Right atrium auricular region (tissue), 2 donors: ENCODE measurements at regions not wholly inside any gene's neighbourhood (a gene's known extent, or its start where the extent isn't known, plus 50 kb on each side); places are given as distances from the start of the nearest gene placed in this dataset.

Experiments
- DNase-seq: peaks from one replicate; pipeline ENCODE4 v3.0.0-alpha.2; 2019; ENCODE audit warnings: low spot score
- H3K27ac ChIP-seq, 2 donors: fragments of 200-600 bp; sonication (generic); 1 replicate in 1 of 2; 2 replicates in 1 of 2; pipeline ENCODE4 v1.5.1; 2016 to 2019
- H3K27me3 ChIP-seq, 2 donors: fragments of 200-600 bp; sonication (generic); one replicate each; pipeline versions ENCODE4 v1.5.1 to v1.6.0; 2017 to 2019
- H3K36me3 ChIP-seq: fragments of 200-600 bp; sonication (generic); one replicate; pipeline ENCODE4 v1.5.1; 2016
- H3K4me1 ChIP-seq, 2 donors: fragments of 200-600 bp; sonication (generic); one replicate each; pipeline versions ENCODE4 v1.5.1 to v1.6.0; 2017 to 2019
- H3K4me3 ChIP-seq, 2 donors: fragments of 200-600 bp; sonication (generic); 1 replicate in 1 of 2; 2 replicates in 1 of 2; pipeline ENCODE4 v1.5.1; 2017 to 2019; ENCODE audit warnings: mild to moderate bottlenecking in 1 of 2, moderate library complexity in 1 of 2
- H3K9me3 ChIP-seq, 2 donors: fragments of 200-600 bp; sonication (generic); one replicate each; pipeline ENCODE4 v1.5.1; 2019
- TF ChIP-seq, protein P1 (sequence below), 2 donors: fragments of 200-600 bp; sonication (generic); IDR thresholded peaks; one replicate each; pipeline ENCODE4 v1.5.1; 2019; ENCODE audit warnings: antibody characterized with exemption in 2 of 2

DNA sequence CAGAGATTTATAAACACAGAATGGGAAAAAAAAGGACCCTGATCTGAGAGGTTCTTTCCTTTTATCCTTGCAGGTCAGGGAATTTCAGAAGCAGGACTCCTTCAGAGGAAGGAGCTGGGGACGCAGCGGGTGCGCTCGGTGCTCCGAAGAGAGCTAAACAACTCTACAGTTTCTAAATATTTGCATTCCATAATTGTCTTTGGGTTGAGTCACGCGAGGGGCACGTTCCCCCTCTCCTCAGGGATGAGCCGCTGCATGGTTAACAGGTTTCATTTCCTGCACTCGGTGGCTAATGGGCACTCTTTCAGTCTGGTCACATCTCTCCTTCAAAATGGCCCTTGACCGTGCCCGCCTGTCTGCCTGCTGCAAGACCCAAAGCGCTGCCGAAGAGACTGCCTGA lies 165.0 kb upstream of the HMHB1 start:
- H3K9me3 ChIP-seq = no peaks in the 10 kb centered on the region
- no peak for DNase-seq

DNA sequence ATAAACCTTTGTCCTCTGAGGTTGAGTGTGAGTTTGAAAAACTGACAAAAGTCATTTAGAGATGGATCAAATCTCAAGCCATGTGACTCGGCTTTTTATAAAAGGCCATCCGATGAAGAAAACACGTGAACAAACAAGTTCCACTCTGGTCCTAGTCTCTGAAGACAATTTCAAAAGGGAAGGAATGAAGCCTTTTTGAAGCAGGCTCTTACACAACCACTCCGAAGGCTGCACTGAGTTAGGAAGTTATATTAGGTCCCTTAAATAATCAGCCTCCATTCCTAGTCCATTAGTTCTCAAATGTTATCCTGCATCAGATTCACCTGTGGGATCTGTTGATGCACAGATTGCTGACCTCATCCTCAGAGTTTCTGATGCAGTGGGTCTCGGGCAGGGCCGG lies 166.6 kb upstream of the HMHB1 start:
- Histone ChIP-seq H3K4me1 (peaks cover 0 to 8% of the 10 kb centered on the region in 2 donors), H3K36me3 (no peaks in the 10 kb centered on the region)
- TF ChIP-seq, protein P1, sequence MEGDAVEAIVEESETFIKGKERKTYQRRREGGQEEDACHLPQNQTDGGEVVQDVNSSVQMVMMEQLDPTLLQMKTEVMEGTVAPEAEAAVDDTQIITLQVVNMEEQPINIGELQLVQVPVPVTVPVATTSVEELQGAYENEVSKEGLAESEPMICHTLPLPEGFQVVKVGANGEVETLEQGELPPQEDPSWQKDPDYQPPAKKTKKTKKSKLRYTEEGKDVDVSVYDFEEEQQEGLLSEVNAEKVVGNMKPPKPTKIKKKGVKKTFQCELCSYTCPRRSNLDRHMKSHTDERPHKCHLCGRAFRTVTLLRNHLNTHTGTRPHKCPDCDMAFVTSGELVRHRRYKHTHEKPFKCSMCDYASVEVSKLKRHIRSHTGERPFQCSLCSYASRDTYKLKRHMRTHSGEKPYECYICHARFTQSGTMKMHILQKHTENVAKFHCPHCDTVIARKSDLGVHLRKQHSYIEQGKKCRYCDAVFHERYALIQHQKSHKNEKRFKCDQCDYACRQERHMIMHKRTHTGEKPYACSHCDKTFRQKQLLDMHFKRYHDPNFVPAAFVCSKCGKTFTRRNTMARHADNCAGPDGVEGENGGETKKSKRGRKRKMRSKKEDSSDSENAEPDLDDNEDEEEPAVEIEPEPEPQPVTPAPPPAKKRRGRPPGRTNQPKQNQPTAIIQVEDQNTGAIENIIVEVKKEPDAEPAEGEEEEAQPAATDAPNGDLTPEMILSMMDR (IDR thresholded peaks at IDR 0.05) = no peak

More for the DNA sequence above, 165.0 kb upstream of the HMHB1 start:
- no peaks in the 10 kb centered on the region for H3K36me3 ChIP-seq
- H3K27ac ChIP-seq = no peak overlapping the region
- H3K27me3 ChIP-seq = no peaks in the 10 kb centered on the region
- TF ChIP-seq, protein P1 (IDR thresholded peaks at IDR 0.05) = no peak
- no peak overlapping the region for H3K4me3 ChIP-seq
- peaks cover 0 to 8% of the 10 kb centered on the region in 2 donors for H3K4me1 ChIP-seq

DNA sequence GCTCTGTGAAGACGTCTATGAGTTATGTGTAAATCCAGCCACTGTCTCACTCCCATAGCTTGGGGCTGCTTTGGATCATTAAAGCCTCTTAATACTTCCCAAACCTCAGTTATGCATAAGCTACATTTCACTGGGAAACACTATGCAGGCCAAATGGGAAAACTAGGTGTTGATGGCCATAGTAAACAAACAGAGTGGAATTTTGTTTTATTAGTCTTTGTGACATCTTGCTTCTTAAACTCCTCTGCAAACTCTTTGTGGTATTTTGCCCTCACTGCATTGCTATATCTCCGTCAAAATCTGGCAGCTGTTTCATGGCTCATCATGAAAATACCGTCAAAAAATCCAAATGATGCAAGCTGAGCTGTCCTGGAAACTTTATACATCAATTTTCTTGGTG lies 167.2 kb upstream of the HMHB1 start:
- Histone ChIP-seq H3K36me3 (no peaks in the 10 kb centered on the region), H3K27me3 (no peaks in the 10 kb centered on the region), H3K4me1 (peaks cover 0 to 3% of the 10 kb centered on the region in 2 donors), H3K9me3 (no peaks in the 10 kb centered on the region), H3K27ac (no peak overlapping the region), H3K4me3 (no peak overlapping the region)
- TF ChIP-seq, protein P1 (IDR thresholded peaks at IDR 0.05) = no peak
- DNase-seq = no peak

More for the DNA sequence above, 166.6 kb upstream of the HMHB1 start:
- Histone ChIP-seq H3K4me3 (no peak overlapping the region), H3K27me3 (no peaks in the 10 kb centered on the region), H3K27ac (no peak overlapping the region), H3K9me3 (no peaks in the 10 kb centered on the region)
- no peak for DNase-seq

DNA sequence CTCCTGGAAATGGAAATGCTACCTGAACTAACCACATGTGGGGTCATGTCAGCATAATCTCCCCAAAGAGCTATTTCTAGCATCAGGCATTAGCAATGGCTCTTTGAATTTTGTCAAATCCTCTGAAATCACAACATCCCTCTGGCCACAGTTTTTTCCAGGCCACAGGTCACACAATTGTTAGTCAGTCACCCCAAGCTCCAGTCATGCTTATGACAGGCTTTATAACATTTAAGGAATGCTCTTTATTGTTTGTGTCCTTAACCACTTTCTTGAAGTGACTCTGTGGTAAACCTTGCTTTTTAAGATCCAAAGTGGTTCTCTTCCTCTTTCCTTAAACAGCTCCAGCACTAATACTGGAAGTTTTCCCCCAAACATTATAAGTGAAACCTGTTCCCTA lies 169.2 kb upstream of the HMHB1 start:
- Histone ChIP-seq H3K4me1 (peaks cover 0 to under 1% of the 10 kb centered on the region in 2 donors), H3K27me3 (no peaks in the 10 kb centered on the region), H3K4me3 (no peak overlapping the region), H3K9me3 (no peaks in the 10 kb centered on the region), H3K27ac (no peak overlapping the region), H3K36me3 (no peaks in the 10 kb centered on the region)
- TF ChIP-seq, protein P1 (IDR thresholded peaks at IDR 0.05) = no peak
- DNase-seq = no peak

DNA sequence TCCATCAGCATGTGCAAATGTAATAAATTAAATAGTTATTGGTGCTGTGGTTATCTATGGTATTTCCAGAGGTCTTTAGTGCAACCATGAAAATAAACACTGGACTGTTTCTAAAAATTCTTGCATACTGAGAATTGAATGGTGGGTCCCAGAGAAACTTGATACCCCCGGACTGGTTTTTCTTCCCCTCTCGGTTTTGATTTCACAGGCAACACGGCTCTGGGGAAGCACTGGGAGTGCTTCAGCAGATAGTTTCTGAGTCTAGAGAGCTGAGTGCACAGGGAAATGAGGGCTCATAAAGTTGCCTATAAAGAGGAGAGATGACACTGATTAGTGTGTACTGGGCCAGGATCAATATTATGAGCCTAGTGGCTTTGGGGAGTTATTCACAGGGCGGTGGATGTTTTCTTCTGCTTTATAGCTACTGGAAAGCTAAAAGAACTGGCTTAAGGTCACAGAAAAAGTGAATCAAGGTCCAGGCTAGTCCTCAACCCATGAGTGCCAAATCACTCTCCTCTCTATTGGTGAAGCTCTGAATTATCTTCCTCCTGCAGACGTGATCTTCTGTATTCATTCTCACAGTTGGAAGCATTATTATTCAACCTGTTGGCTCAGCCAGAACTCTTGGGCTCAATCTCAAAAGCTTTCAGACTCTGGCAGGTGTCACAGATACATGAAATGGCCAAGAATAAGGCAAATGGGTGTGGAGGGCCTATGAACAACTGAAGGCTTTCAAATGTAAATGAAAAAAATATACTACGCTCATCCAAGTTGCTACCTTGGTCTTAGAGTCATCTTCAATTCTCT lies 170.2 kb upstream of the HMHB1 start:
- peaks cover 0 to 10% of the 10 kb centered on the region in 2 donors for H3K4me1 ChIP-seq
- no peak for DNase-seq
- TF ChIP-seq, protein P1 (IDR thresholded peaks at IDR 0.05) = no peak

More for the DNA sequence above, 170.2 kb upstream of the HMHB1 start:
- H3K27ac ChIP-seq = no peak overlapping the region
- H3K4me3 ChIP-seq = no peak overlapping the region
- H3K9me3 ChIP-seq = no peaks in the 10 kb centered on the region
- H3K27me3 ChIP-seq = no peaks in the 10 kb centered on the region
- no peaks in the 10 kb centered on the region for H3K36me3 ChIP-seq
